Spleen (tissue), 7 donors: ENCODE measurements at regions not wholly inside any gene's neighbourhood (a gene's known extent, or its start where the extent isn't known, plus 50 kb on each side); places are given as distances from the start of the nearest gene placed in this dataset.

Source experiments
- POLR2AphosphoS5 ChIP-seq, 3 donors: sonication (generic); formaldehyde crosslinking; IDR thresholded peaks; one replicate each; pipeline ENCODE4 v1.5.1; 2017; ENCODE audit warnings: antibody characterized with exemption in 3 of 3
- TF ChIP-seq, protein P1 (sequence below), 11 experiments: fragments of 200-600 bp in 7 of 11; fragments of 450-650 bp in 4 of 11; sonication (generic) in 4 of 11; IDR thresholded peaks in 8 of 11; conservative IDR thresholded peaks in 3 of 11; 1 replicate in 7 of 11; 2 replicates in 4 of 11; pipeline versions ENCODE4 v1.4.0 to v1.8.0; 2016 to 2021; ENCODE audit warnings: antibody characterized with exemption in 11 of 11, inconsistent platforms in 4 of 11, mild to moderate bottlenecking in 1 of 11
- donor health status: DM: no; HTN: no; CAD: no; lungs with moderate emphysema.
- donor health status: DM: no; HTN: no; CAD: no.
- donor health status: DM: no; HTN: no; CAD: no.

DNA sequence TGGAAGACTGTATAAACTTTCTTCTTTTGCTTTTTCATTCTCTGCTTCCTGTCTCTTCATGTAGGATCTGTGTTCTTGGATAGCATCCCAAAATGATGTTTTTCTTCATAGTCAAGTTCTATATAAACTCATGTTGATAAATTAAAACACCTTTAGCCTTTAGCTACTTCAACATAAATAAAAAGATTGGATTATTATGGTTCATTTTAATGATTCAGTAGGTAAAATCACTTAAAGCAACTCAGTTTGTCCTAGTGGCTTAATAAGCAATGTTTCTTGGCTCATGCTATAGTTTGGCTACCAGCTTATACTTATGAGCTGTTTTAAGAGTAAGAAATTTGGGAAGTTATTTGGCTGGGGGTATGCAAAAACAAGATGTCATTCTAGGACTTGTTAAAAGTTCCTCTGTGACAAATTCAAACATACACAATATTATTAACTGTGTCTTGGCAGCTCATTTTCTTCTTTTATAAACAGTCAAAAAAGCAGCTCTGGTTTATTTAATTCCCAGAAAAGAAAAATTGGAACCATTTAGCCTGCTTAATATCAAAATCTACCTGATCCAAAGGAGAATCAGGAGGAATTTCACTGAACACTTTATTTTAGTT lies 111.4 kb downstream of the TMTC3 start:
- TF ChIP-seq, protein P1, sequence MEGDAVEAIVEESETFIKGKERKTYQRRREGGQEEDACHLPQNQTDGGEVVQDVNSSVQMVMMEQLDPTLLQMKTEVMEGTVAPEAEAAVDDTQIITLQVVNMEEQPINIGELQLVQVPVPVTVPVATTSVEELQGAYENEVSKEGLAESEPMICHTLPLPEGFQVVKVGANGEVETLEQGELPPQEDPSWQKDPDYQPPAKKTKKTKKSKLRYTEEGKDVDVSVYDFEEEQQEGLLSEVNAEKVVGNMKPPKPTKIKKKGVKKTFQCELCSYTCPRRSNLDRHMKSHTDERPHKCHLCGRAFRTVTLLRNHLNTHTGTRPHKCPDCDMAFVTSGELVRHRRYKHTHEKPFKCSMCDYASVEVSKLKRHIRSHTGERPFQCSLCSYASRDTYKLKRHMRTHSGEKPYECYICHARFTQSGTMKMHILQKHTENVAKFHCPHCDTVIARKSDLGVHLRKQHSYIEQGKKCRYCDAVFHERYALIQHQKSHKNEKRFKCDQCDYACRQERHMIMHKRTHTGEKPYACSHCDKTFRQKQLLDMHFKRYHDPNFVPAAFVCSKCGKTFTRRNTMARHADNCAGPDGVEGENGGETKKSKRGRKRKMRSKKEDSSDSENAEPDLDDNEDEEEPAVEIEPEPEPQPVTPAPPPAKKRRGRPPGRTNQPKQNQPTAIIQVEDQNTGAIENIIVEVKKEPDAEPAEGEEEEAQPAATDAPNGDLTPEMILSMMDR (IDR thresholded peaks at IDR 0.05 in 8 of 11, conservative IDR thresholded peaks at IDR 0.05 in 3 of 11) = no peak
- no peak for TF ChIP-seq POLR2AphosphoS5 (IDR thresholded peaks at IDR 0.05)
